ENCODE measurements at regions not wholly inside any gene's neighbourhood (a gene's known extent, or its start where the extent isn't known, plus 50 kb on each side); places are given as distances from the start of the nearest gene placed in this dataset.

GRCh38 chr18:51279367-51279984 is 82.0 kb upstream of the MEX3C start (continued):
- TF ChIP-seq ZNF740 (CRISPR knock-in tag; IDR thresholded peaks at IDR 0.05) (no peak), ZNF710 (CRISPR knock-in tag; IDR thresholded peaks at IDR 0.05; ENCODE audit: borderline replicate concordance) (no peak), ZNF549 (CRISPR knock-in tag; IDR thresholded peaks at IDR 0.05) (no peak), ZSCAN29 (CRISPR knock-in tag; conservative IDR thresholded peaks at IDR 0.05) (no peak), ZNF280D (CRISPR knock-in tag; IDR thresholded peaks at IDR 0.05) (peak; percentile 77), RBM39 (IDR thresholded peaks at IDR 0.05; ENCODE audit: low read depth, low read length, poor library complexity, severe bottlenecking) (no peak), CEBPG (CRISPR knock-in tag; IDR thresholded peaks at IDR 0.05) (peak; percentile 22; the same call in 1 of the 2 replicates), SOX5 (CRISPR knock-in tag; IDR thresholded peaks at IDR 0.05; ENCODE audit: borderline replicate concordance) (peak; percentile 60), ZNF326 (CRISPR knock-in tag; IDR thresholded peaks at IDR 0.05; ENCODE audit: borderline replicate concordance) (no peak), MXD3 (CRISPR knock-in tag; IDR thresholded peaks at IDR 0.05) (no peak), SIX4 (CRISPR knock-in tag; IDR thresholded peaks at IDR 0.05) (0 out of 2 replicates have a peak, but pooled peaks have one; percentile 32), SIX1 (CRISPR knock-in tag; IDR thresholded peaks at IDR 0.05; ENCODE audit: borderline replicate concordance) (peak; percentile 73), POGZ (CRISPR knock-in tag; IDR thresholded peaks at IDR 0.05) (peak; percentile 62; the same call in 1 of the 2 replicates), PHF21A (CRISPR knock-in tag; IDR thresholded peaks at IDR 0.05) (peak; percentile 87), ZBTB2 (CRISPR knock-in tag; IDR thresholded peaks at IDR 0.05; ENCODE audit: low read depth) (no peak), HNF1A (IDR thresholded peaks at IDR 0.05; ENCODE audit: low read depth) (peak; percentile 65; the same call in 1 of the 2 replicates), HNF1A (CRISPR knock-in tag; IDR thresholded peaks at IDR 0.05; ENCODE audit: borderline replicate concordance) (peak; percentile 60; the same call in 1 of the 2 replicates), CREM (IDR thresholded peaks at IDR 0.05) (peak; percentile 74), CREM (CRISPR knock-in tag; IDR thresholded peaks at IDR 0.05) (no peak)

Data from HepG2 (cell line).